ENCODE measurements at regions not wholly inside any gene's neighbourhood (a gene's known extent, or its start where the extent isn't known, plus 50 kb on each side); places are given as distances from the start of the nearest gene placed in this dataset.

GRCh38 chr4:163930086-163930485 lies 435.6 kb downstream of the TMA16 start:
- TF ChIP-seq RNF2 (IDR thresholded peaks at IDR 0.05; ENCODE audit: borderline replicate concordance, low read depth) (no peak), CTCF (IDR thresholded peaks at IDR 0.05) (no peak), RCOR1 (IDR thresholded peaks at IDR 0.05; ENCODE audit: low read depth, low read length) (no peak), EP300 (IDR thresholded peaks at IDR 0.05) (no peak)
- TF ChIP-seq, protein P1, sequence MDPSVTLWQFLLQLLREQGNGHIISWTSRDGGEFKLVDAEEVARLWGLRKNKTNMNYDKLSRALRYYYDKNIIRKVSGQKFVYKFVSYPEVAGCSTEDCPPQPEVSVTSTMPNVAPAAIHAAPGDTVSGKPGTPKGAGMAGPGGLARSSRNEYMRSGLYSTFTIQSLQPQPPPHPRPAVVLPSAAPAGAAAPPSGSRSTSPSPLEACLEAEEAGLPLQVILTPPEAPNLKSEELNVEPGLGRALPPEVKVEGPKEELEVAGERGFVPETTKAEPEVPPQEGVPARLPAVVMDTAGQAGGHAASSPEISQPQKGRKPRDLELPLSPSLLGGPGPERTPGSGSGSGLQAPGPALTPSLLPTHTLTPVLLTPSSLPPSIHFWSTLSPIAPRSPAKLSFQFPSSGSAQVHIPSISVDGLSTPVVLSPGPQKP (IDR thresholded peaks at IDR 0.05; ENCODE audit: low read depth, low read length): no peak

Measured in A549 (cell line).